ENCODE measurements at regions not wholly inside any gene's neighbourhood (a gene's known extent, or its start where the extent isn't known, plus 50 kb on each side); places are given as distances from the start of the nearest gene placed in this dataset.
"Not testable (repeated sequence)": the region's sequence is repeated elsewhere in the genome, so short reads cannot be mapped to it uniquely, and the experiment has no call there.

GRCh38 chr9:13915131-13915530 lies 398.8 kb downstream of the NFIB start:
- DNase-seq: no peak
- Histone ChIP-seq H3K27ac (no peak overlapping the region), H3K9me3 (no peaks in the 10 kb centered on the region), H3K27me3 (no peaks in the 10 kb centered on the region), H3K4me1 (no peaks in the 10 kb centered on the region), H3K4me3 (replicated peaks in 1 of 3) (no peak overlapping the region), H3K36me3 (no peaks in the 10 kb centered on the region)
- TF ChIP-seq POLR2A (IDR thresholded peaks at IDR 0.05) (no peak), CTCF (IDR thresholded peaks at IDR 0.05) (no peak)
- intact Hi-C loops (cut with DNase I): no loop called here
- WGBS, 2 donors: 85 to 86% methylated on average over 1 of the region's 1 CpG

GRCh38 chr9:13911473-13911872 lies 402.5 kb downstream of the NFIB start:
- 90 to 91% methylated on average over 2 of the region's 2 CpGs for WGBS, 2 donors
- no peak overlapping the region for H3K4me3 ChIP-seq (replicated peaks in 1 of 3)
- H3K27ac ChIP-seq: no peak overlapping the region
- intact Hi-C loops (cut with DNase I): no loop called here
- no peaks in the 10 kb centered on the region for H3K27me3 ChIP-seq
- no peaks in the 10 kb centered on the region for H3K36me3 ChIP-seq
- no peaks in the 10 kb centered on the region for H3K4me1 ChIP-seq
- DNase-seq: no peak
- H3K9me3 ChIP-seq: no peaks in the 10 kb centered on the region
- TF ChIP-seq CTCF (IDR thresholded peaks at IDR 0.05) (no peak), POLR2A (IDR thresholded peaks at IDR 0.05) (no peak)

- WGBS, 2 donors: 95 to 98% methylated on average over 3 of the region's 3 CpGs
- H3K27ac ChIP-seq; H3K4me1 ChIP-seq; H3K9me3 ChIP-seq; DNase-seq; H3K4me3 ChIP-seq (replicated peaks in 1 of 3); H3K27me3 ChIP-seq; intact Hi-C loops (cut with DNase I); H3K36me3 ChIP-seq: not testable (repeated sequence)
Measured at GRCh38 chr9:13907842-13908241, 406.1 kb downstream of the NFIB start.

- intact Hi-C loops (cut with DNase I): no loop called here
- Histone ChIP-seq H3K36me3 (no peaks in the 10 kb centered on the region), H3K27me3 (no peaks in the 10 kb centered on the region), H3K27ac (no peak overlapping the region), H3K4me3 (replicated peaks in 1 of 3) (no peak overlapping the region), H3K4me1 (peaks cover 3 to 7% of the 10 kb centered on the region in 2 donors), H3K9me3 (no peaks in the 10 kb centered on the region)
- DNase-seq: no peak
- TF ChIP-seq POLR2A (IDR thresholded peaks at IDR 0.05): no peak
- no peak for TF ChIP-seq CTCF (IDR thresholded peaks at IDR 0.05)
Measured at GRCh38 chr9:13904746-13905145, 409.2 kb downstream of the NFIB start.

GRCh38 chr9:13904311-13904710 lies 409.6 kb downstream of the NFIB start:
- Histone ChIP-seq H3K36me3 (no peaks in the 10 kb centered on the region), H3K27me3 (no peaks in the 10 kb centered on the region), H3K27ac (no peak overlapping the region), H3K4me1 (peaks cover 3 to 7% of the 10 kb centered on the region in 2 donors), H3K9me3 (no peaks in the 10 kb centered on the region), H3K4me3 (replicated peaks in 1 of 3) (no peak overlapping the region)
- WGBS, 2 donors: 69 to 74% methylated on average over 4 of the region's 4 CpGs
- no peak for DNase-seq
- TF ChIP-seq CTCF (IDR thresholded peaks at IDR 0.05): no peak
- no peak for TF ChIP-seq POLR2A (IDR thresholded peaks at IDR 0.05)
- intact Hi-C loops (cut with DNase I): no loop called here

Data from thyroid gland (tissue), 4 donors.